NT2/D1 (cell line): ENCODE measurements at regions not wholly inside any gene's neighbourhood (a gene's known extent, or its start where the extent isn't known, plus 50 kb on each side); places are given as distances from the start of the nearest gene placed in this dataset.

Source experiments
- DNase-seq: peaks from one replicate; pipeline ENCODE4 v3.0.0-alpha.2; 2011; ENCODE audit warnings: low read depth, low spot score
- H3K27me3 ChIP-seq: 2 replicates; pipeline ENCODE4 v1.6.0; 2011; ENCODE audit warnings: mild to moderate bottlenecking; ENCODE audit not compliant: insufficient read length, insufficient read depth
- H3K36me3 ChIP-seq: 2 replicates; pipeline ENCODE4 v1.6.1; 2011; ENCODE audit warnings: mild to moderate bottlenecking, low read length, mixed read lengths; ENCODE audit not compliant: insufficient read depth, insufficient read length
- H3K4me1 ChIP-seq: 2 replicates; pipeline ENCODE4 v1.5.1; 2011; ENCODE audit not compliant: insufficient read depth, insufficient read length
- H3K4me3 ChIP-seq: 2 replicates; pipeline ENCODE4 v1.5.1; 2011; ENCODE audit warnings: low read depth; ENCODE audit not compliant: insufficient read length
- H3K9ac ChIP-seq: 2 replicates; pipeline ENCODE4 v1.6.0; 2011; ENCODE audit warnings: low read depth; ENCODE audit not compliant: insufficient read length
- H3K9me3 ChIP-seq: 2 replicates; pipeline ENCODE4 v1.5.1; 2011; ENCODE audit warnings: mild to moderate bottlenecking, low read length; ENCODE audit not compliant: insufficient read depth
- SUZ12 ChIP-seq: IDR thresholded peaks from 2 replicates; pipeline ENCODE4 v1.6.1; 2011; ENCODE audit not compliant: insufficient read length, insufficient read depth; ENCODE audit errors: extremely low read depth
- YY1 ChIP-seq: IDR thresholded peaks from 2 replicates; pipeline ENCODE4 v1.6.1; 2011; ENCODE audit not compliant: insufficient read length, insufficient read depth
- ZNF274 ChIP-seq: IDR thresholded peaks from 2 replicates; pipeline ENCODE4 v1.6.1; 2011; ENCODE audit warnings: mild to moderate bottlenecking, low read depth, low read length

GRCh38 chr1:188941986-188942385, 1535.7 kb downstream of the BRINP3 start:
- Histone ChIP-seq H3K9ac (no peak overlapping the region), H3K9me3 (no peaks in the 10 kb centered on the region), H3K4me3 (no peak overlapping the region), H3K36me3 (no peaks in the 10 kb centered on the region), H3K4me1 (no peaks in the 10 kb centered on the region), H3K27me3 (no peaks in the 10 kb centered on the region)
- peak; percentile 15 for DNase-seq
- no peak for TF ChIP-seq YY1
- TF ChIP-seq ZNF274, result no peak
- no peak for TF ChIP-seq SUZ12

GRCh38 chr1:188949701-188950100, 1528.0 kb downstream of the BRINP3 start:
- TF ChIP-seq YY1 (no peak), SUZ12 (no peak), ZNF274 (no peak)
- Histone ChIP-seq H3K4me1 (no peaks in the 10 kb centered on the region), H3K27me3 (no peaks in the 10 kb centered on the region), H3K9me3 (no peaks in the 10 kb centered on the region), H3K36me3 (no peaks in the 10 kb centered on the region), H3K4me3 (no peak overlapping the region), H3K9ac (no peak overlapping the region)
- no peak for DNase-seq

GRCh38 chr1:188958461-188959115, 1519.1 kb downstream of the BRINP3 start:
- no peak overlapping the region for H3K4me3 ChIP-seq
- TF ChIP-seq YY1 (no peak), ZNF274 (no peak), SUZ12 (no peak)
- H3K4me1 ChIP-seq, result no peaks in the 10 kb centered on the region
- no peaks in the 10 kb centered on the region for H3K36me3 ChIP-seq
- H3K9ac ChIP-seq, result no peak overlapping the region
- H3K9me3 ChIP-seq, result peaks cover 3% of the 10 kb centered on the region; the same call in 1 of the 2 replicates
- DNase-seq, result no peak
- H3K27me3 ChIP-seq, result no peaks in the 10 kb centered on the region

GRCh38 chr1:188986745-188987417, 1490.8 kb downstream of the BRINP3 start:
- peak; percentile 36 for DNase-seq
- Histone ChIP-seq H3K9me3 (no peaks in the 10 kb centered on the region), H3K4me3 (no peak overlapping the region), H3K27me3 (no peaks in the 10 kb centered on the region), H3K36me3 (no peaks in the 10 kb centered on the region), H3K9ac (no peak overlapping the region), H3K4me1 (peaks cover 4% of the 10 kb centered on the region)
- no peak for TF ChIP-seq ZNF274
- no peak for TF ChIP-seq SUZ12
- no peak for TF ChIP-seq YY1

- Histone ChIP-seq H3K9ac (no peak overlapping the region), H3K4me1 (peaks cover 4% of the 10 kb centered on the region), H3K9me3 (no peaks in the 10 kb centered on the region), H3K27me3 (no peaks in the 10 kb centered on the region), H3K36me3 (no peaks in the 10 kb centered on the region), H3K4me3 (no peak overlapping the region)
- TF ChIP-seq SUZ12 (no peak), YY1 (no peak), ZNF274 (no peak)
- DNase-seq, result no peak
Observed at GRCh38 chr1:188988589-188988988, 1489.1 kb downstream of the BRINP3 start.

- Histone ChIP-seq H3K9me3 (no peaks in the 10 kb centered on the region), H3K4me3 (no peak overlapping the region), H3K36me3 (no peaks in the 10 kb centered on the region), H3K4me1 (peaks cover 2% of the 10 kb centered on the region), H3K27me3 (no peaks in the 10 kb centered on the region), H3K9ac (no peak overlapping the region)
- DNase-seq, result no peak
- TF ChIP-seq SUZ12 (no peak), YY1 (no peak), ZNF274 (no peak)
Observed at GRCh38 chr1:188991221-188991930, 1486.3 kb downstream of the BRINP3 start.

GRCh38 chr1:189007824-189008223, 1469.8 kb downstream of the BRINP3 start:
- H3K9me3 ChIP-seq, result no peaks in the 10 kb centered on the region
- H3K9ac ChIP-seq, result no peak overlapping the region
- TF ChIP-seq SUZ12 (no peak), ZNF274 (no peak), YY1 (no peak)
- H3K4me1 ChIP-seq, result no peaks in the 10 kb centered on the region
- H3K27me3 ChIP-seq, result no peaks in the 10 kb centered on the region
- DNase-seq, result no peak
- H3K36me3 ChIP-seq, result no peaks in the 10 kb centered on the region
- no peak overlapping the region for H3K4me3 ChIP-seq
